ENCODE measurements at regions not wholly inside any gene's neighbourhood (a gene's known extent, or its start where the extent isn't known, plus 50 kb on each side); places are given as distances from the start of the nearest gene placed in this dataset.

- no peak for TF ChIP-seq CTCF (conservative IDR thresholded peaks at IDR 0.05)
- TF ChIP-seq ZFX (IDR thresholded peaks at IDR 0.05): no peak
These were observed 701.9 kb upstream of the LINC00305 start for GRCh38 chr18:64850791-64851190.
